ENCODE measurements at regions not wholly inside any gene's neighbourhood (a gene's known extent, or its start where the extent isn't known, plus 50 kb on each side); places are given as distances from the start of the nearest gene placed in this dataset.

GRCh38 chr2:125870264-125870663 is 785.7 kb upstream of the GYPC start:
- no peak for ATAC-seq
- TF ChIP-seq CTCF (IDR thresholded peaks at IDR 0.05 in 4 of 5, conservative IDR thresholded peaks at IDR 0.05 in 1 of 5) (no peak), POLR2A (IDR thresholded peaks at IDR 0.05) (no peak)
- no peaks in the 10 kb centered on the region for H3K4me1 ChIP-seq
- H3K27me3 ChIP-seq, result no peaks in the 10 kb centered on the region
- H3K36me3 ChIP-seq, result no peaks in the 10 kb centered on the region
- H3K9me3 ChIP-seq, result no peaks in the 10 kb centered on the region
- no peak for DNase-seq
- no peak overlapping the region for H3K4me3 ChIP-seq
- intact Hi-C loops (cut with DNase I; ENCODE audit: low total_unique reads), result no loop called here
- in situ Hi-C loops (cut with MboI; ENCODE audit: low sequenced_read_pairs in 4 of 4), result no loop called here
- no peak overlapping the region for H3K27ac ChIP-seq

- TF ChIP-seq CTCF (IDR thresholded peaks at IDR 0.05 in 4 of 5, conservative IDR thresholded peaks at IDR 0.05 in 1 of 5) (no peak), POLR2A (IDR thresholded peaks at IDR 0.05) (no peak)
- ATAC-seq (no peak), DNase-seq (no peak)
- Histone ChIP-seq H3K27me3 (no peaks in the 10 kb centered on the region), H3K4me1 (no peaks in the 10 kb centered on the region), H3K4me3 (no peak overlapping the region), H3K9me3 (no peaks in the 10 kb centered on the region), H3K27ac (no peak overlapping the region), H3K36me3 (no peaks in the 10 kb centered on the region)
- intact Hi-C loops (cut with DNase I; ENCODE audit: low total_unique reads) (no loop called here), in situ Hi-C loops (cut with MboI; ENCODE audit: low sequenced_read_pairs in 4 of 4) (no loop called here)
Measured at GRCh38 chr2:125870746-125871145, 785.2 kb upstream of the GYPC start.

- TF ChIP-seq CTCF (IDR thresholded peaks at IDR 0.05 in 4 of 5, conservative IDR thresholded peaks at IDR 0.05 in 1 of 5) (no peak), POLR2A (IDR thresholded peaks at IDR 0.05) (no peak)
Measured at GRCh38 chr2:125874564-125874963, 781.4 kb upstream of the GYPC start.

GRCh38 chr2:125885340-125885739 is 770.6 kb upstream of the GYPC start:
- H3K4me1 ChIP-seq, result no peaks in the 10 kb centered on the region
- in situ Hi-C loops (cut with MboI; ENCODE audit: low sequenced_read_pairs in 4 of 4), result no loop called here
- no peak overlapping the region for H3K27ac ChIP-seq
- no peaks in the 10 kb centered on the region for H3K36me3 ChIP-seq
- DNase-seq (no peak), ATAC-seq (no peak)
- intact Hi-C loops (cut with DNase I; ENCODE audit: low total_unique reads), result no loop called here
- H3K27me3 ChIP-seq, result no peaks in the 10 kb centered on the region
- no peak overlapping the region for H3K4me3 ChIP-seq
- TF ChIP-seq CTCF (IDR thresholded peaks at IDR 0.05 in 4 of 5, conservative IDR thresholded peaks at IDR 0.05 in 1 of 5) (no peak), POLR2A (IDR thresholded peaks at IDR 0.05) (no peak)
- no peaks in the 10 kb centered on the region for H3K9me3 ChIP-seq

More at GRCh38 chr2:125874564-125874963, 781.4 kb upstream of the GYPC start:
- ATAC-seq, result no peak
- no peak overlapping the region for H3K4me3 ChIP-seq
- no peaks in the 10 kb centered on the region for H3K36me3 ChIP-seq
- intact Hi-C loops (cut with DNase I; ENCODE audit: low total_unique reads), result no loop called here
- H3K27me3 ChIP-seq, result no peaks in the 10 kb centered on the region
- in situ Hi-C loops (cut with MboI; ENCODE audit: low sequenced_read_pairs in 4 of 4), result no loop called here
- H3K27ac ChIP-seq, result no peak overlapping the region
- no peaks in the 10 kb centered on the region for H3K9me3 ChIP-seq
- no peaks in the 10 kb centered on the region for H3K4me1 ChIP-seq
- no peak for DNase-seq

- Histone ChIP-seq H3K4me1 (no peaks in the 10 kb centered on the region), H3K36me3 (no peaks in the 10 kb centered on the region), H3K27ac (no peak overlapping the region), H3K4me3 (no peak overlapping the region), H3K27me3 (no peaks in the 10 kb centered on the region), H3K9me3 (no peaks in the 10 kb centered on the region)
- intact Hi-C loops (cut with DNase I; ENCODE audit: low total_unique reads), result no loop called here
- ATAC-seq (no peak), DNase-seq (no peak)
- no peak for TF ChIP-seq CTCF (IDR thresholded peaks at IDR 0.05 in 4 of 5, conservative IDR thresholded peaks at IDR 0.05 in 1 of 5)
- no peak for TF ChIP-seq POLR2A (IDR thresholded peaks at IDR 0.05)
- in situ Hi-C loops (cut with MboI; ENCODE audit: low sequenced_read_pairs in 4 of 4), result no loop called here
Measured at GRCh38 chr2:125886153-125886552, 769.8 kb upstream of the GYPC start.

Measured in gastrocnemius medialis (tissue), 4 donors.